22Rv1 (cell line): ENCODE measurements at regions not wholly inside any gene's neighbourhood (a gene's known extent, or its start where the extent isn't known, plus 50 kb on each side); places are given as distances from the start of the nearest gene placed in this dataset.

Source experiments
- CTCF ChIP-seq: fragments of 450-650 bp; IDR thresholded peaks from 2 replicates; pipeline ENCODE4 v1.5.1; 2017; ENCODE audit warnings: mild to moderate bottlenecking
- ZFX ChIP-seq: fragments of 450-650 bp; IDR thresholded peaks from 2 replicates; pipeline ENCODE4 v1.6.1; 2017; ENCODE audit warnings: antibody characterized with exemption, borderline replicate concordance

DNA sequence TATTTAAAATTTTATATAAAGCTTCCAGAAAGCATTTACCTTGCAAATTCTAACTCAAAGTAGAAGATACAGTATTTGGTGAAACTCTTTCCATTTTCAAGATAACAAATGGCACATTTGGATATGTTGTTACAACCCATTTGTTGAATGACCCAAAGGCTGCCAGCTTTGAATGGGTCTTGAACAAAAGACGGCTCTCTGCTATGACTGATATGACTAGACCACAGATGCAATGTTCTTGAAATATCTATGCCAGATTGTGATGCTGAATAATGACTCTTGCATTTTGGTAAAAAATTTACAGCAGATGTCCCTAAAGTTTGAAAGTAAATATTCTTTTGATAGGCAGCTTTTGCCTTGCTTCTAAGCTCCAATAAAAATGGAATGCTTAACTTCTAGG lies 99.6 kb downstream of the HTR1B start:
- TF ChIP-seq CTCF (no peak), ZFX (no peak)
